ENCODE measurements at regions not wholly inside any gene's neighbourhood (a gene's known extent, or its start where the extent isn't known, plus 50 kb on each side); places are given as distances from the start of the nearest gene placed in this dataset.

DNA sequence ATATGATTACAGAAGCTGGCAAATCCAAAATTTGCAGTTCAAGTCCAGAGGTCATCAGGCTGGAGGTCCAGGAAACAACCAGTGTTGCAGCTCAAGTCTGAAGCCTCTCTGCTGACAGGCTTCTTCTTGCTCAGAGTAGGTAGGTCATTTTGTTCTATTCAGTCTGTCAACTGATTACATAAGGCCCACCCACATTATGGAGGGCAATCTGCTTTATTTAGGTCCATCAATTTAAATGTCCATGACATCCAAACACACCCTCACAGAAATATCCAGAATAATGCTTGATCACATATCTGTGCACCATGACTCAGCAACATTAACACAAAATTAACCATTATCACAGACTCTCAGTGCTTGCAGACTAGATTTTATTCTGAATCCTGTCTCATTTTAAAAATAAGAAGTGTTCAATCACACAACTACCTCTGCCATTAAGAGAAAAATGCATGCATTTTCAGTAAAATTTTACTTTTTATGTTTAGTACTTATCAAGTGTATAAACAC is 759.2 kb upstream of the ADGRB3 start:
- no peaks in the 10 kb centered on the region for H3K36me3 ChIP-seq (ENCODE audit: control insufficient read depth, insufficient read depth, low read length)
- H3K27me3 ChIP-seq (ENCODE audit: control insufficient read depth, insufficient read depth, low read length): no peaks in the 10 kb centered on the region
- DNase-seq (ENCODE audit: low read depth, low spot score): no peak
- no peak overlapping the region for H3K4me3 ChIP-seq (ENCODE audit: low read length)
- H3K27ac ChIP-seq (ENCODE audit: low read length): no peak overlapping the region
- no peaks in the 10 kb centered on the region for H3K4me1 ChIP-seq (ENCODE audit: control insufficient read depth, insufficient read depth, low read length)
- no peaks in the 10 kb centered on the region; the same call in 1 of the 2 replicates for H3K9me3 ChIP-seq (ENCODE audit: control insufficient read depth, insufficient read depth, low read length)

DNA sequence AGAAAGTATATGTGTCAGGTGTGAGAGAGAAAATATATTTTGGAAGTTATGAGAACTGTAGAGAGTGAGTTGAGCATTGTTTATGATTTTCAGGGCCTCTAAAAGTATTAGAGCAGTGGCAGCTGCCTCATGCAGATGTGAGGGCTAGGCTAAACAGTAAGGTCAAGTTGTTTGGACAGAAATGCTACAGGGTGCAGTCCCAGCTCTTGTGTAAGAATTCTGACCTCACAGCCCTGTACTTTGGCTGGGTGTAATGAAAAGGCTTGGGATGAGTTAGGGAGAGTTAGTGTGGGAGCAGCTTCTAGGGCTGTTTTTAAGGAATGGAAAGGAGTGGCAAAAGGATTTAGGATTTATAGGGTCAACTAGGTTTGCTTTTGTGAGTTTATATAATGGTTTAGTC is 764.8 kb upstream of the ADGRB3 start:
- Histone ChIP-seq H3K36me3 (ENCODE audit: control insufficient read depth, insufficient read depth, low read length) (no peaks in the 10 kb centered on the region), H3K9me3 (ENCODE audit: control insufficient read depth, insufficient read depth, low read length) (no peaks in the 10 kb centered on the region; the same call in 1 of the 2 replicates), H3K27ac (ENCODE audit: low read length) (no peak overlapping the region), H3K27me3 (ENCODE audit: control insufficient read depth, insufficient read depth, low read length) (no peaks in the 10 kb centered on the region), H3K4me1 (ENCODE audit: control insufficient read depth, insufficient read depth, low read length) (no peaks in the 10 kb centered on the region), H3K4me3 (ENCODE audit: low read length) (no peak overlapping the region)
- no peak for DNase-seq (ENCODE audit: low read depth, low spot score)

DNA sequence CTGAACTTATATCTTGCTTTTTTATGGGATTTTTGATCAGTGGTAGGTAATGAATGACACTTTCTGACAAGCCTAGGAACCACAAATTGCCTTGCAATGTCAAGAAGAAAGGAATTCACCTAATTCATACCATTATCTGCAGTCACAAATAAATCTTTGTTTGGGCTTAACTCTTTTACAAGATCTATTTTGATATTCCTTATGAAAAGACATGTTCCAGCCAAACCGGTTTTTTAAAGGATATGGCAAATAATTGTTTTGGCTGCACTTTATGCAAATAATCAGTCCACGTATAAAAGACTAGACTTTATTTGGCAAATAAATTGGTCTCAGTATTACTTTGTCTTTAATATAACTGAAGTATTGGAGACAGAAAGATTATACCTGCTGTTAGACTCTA is 771.7 kb upstream of the ADGRB3 start:
- no CpG with 5 or more reads among the region's 2 CpGs for WGBS (ENCODE audit: insufficient coverage, insufficient read length)
- H3K9me3 ChIP-seq (ENCODE audit: control insufficient read depth, insufficient read depth, low read length): no peaks in the 10 kb centered on the region
- H3K27me3 ChIP-seq (ENCODE audit: control insufficient read depth, insufficient read depth, low read length): no peaks in the 10 kb centered on the region
- no peak overlapping the region for H3K27ac ChIP-seq (ENCODE audit: low read length)
- no peak for DNase-seq (ENCODE audit: low read depth, low spot score)
- H3K4me3 ChIP-seq (ENCODE audit: low read length): no peak overlapping the region
- H3K36me3 ChIP-seq (ENCODE audit: control insufficient read depth, insufficient read depth, low read length): no peaks in the 10 kb centered on the region
- H3K4me1 ChIP-seq (ENCODE audit: control insufficient read depth, insufficient read depth, low read length): no peaks in the 10 kb centered on the region

DNA sequence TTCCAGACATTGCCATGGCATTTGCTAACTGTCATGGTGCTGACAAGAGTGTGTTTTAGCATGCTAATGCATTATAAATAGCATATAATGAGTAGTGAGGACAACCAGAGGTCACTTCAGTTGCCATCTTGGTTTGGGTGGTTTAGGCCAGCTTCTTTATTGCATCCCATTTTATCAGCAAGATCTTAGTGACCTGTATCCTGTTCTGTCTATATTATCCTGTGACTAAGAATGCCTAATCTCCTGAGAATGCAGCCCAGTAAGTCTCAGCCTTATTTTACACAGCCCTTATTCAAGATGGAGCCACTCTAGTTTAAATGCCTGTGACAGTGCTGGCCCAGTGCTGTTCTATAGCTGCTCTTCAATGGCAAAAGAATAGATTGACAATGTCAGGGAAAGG is 781.0 kb upstream of the ADGRB3 start:
- DNase-seq (ENCODE audit: low read depth, low spot score): no peak
- no peak overlapping the region for H3K27ac ChIP-seq (ENCODE audit: low read length)
- H3K27me3 ChIP-seq (ENCODE audit: control insufficient read depth, insufficient read depth, low read length): no peaks in the 10 kb centered on the region
- no peak overlapping the region for H3K4me3 ChIP-seq (ENCODE audit: low read length)
- H3K36me3 ChIP-seq (ENCODE audit: control insufficient read depth, insufficient read depth, low read length): no peaks in the 10 kb centered on the region
- no peaks in the 10 kb centered on the region for H3K9me3 ChIP-seq (ENCODE audit: control insufficient read depth, insufficient read depth, low read length)
- no peaks in the 10 kb centered on the region for H3K4me1 ChIP-seq (ENCODE audit: control insufficient read depth, insufficient read depth, low read length)

DNA sequence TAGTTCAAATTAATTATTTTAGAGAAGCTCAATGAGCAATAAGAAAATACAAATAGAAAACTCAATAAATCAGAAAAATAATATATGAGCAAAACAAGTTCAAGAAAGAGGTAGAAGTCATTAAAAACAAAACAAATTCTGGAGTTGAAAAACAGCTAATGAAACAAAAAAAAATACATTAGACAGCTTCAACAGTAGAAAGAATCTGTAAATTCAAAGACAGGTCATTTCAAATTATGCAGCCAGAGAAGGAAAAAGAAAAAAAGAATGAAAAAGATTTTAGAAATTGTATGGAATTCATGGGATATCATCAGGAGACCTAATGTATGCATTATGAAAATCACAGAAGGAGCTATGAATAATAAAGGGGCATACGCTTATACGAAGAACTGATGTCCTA is 795.3 kb upstream of the ADGRB3 start:
- no CpG with 5 or more reads among the region's 2 CpGs for WGBS (ENCODE audit: insufficient coverage, insufficient read length)
- Histone ChIP-seq H3K27me3 (ENCODE audit: control insufficient read depth, insufficient read depth, low read length) (no peaks in the 10 kb centered on the region), H3K4me3 (ENCODE audit: low read length) (no peak overlapping the region), H3K4me1 (ENCODE audit: control insufficient read depth, insufficient read depth, low read length) (no peaks in the 10 kb centered on the region), H3K27ac (ENCODE audit: low read length) (no peak overlapping the region), H3K36me3 (ENCODE audit: control insufficient read depth, insufficient read depth, low read length) (no peaks in the 10 kb centered on the region), H3K9me3 (ENCODE audit: control insufficient read depth, insufficient read depth, low read length) (no peaks in the 10 kb centered on the region)
- no peak for DNase-seq (ENCODE audit: low read depth, low spot score)

DNA sequence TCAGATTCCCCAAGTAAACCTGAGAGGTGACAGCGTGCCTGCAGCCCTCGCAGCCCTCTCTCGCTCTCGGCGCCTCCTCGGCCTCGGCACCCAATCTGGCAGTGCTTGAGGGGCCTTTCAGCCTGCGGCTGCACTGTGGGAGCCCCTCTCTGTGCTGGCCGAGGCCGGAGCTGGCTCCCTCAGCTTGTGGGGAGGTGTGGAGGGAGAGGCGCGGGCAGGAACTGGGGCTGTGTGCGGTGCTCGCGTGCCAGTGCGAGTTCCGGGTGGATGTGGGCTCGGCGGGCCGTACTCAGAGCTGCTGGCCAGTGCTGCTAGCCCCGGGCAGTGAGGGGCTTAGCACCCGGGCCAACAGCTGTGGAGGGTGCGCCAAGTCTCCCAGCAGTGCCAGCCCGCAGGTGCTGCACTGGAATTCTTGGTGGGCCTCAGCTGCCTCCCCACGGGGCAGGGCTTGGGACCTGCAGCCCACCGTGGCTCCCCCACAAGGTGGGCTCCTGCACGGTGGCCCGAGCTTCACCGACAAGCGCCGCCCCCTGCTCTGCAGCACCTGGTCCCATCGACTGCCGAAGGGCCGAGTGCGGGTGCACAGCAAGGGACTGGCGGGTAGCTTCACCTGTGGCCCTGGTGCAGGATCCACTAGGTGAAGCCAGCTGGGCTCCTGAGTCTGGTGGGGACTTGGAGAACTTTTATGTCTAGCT is 809.7 kb upstream of the ADGRB3 start:
- WGBS (ENCODE audit: insufficient coverage, insufficient read length): no CpG with 5 or more reads among the region's 36 CpGs
- Histone ChIP-seq H3K27me3 (ENCODE audit: control insufficient read depth, insufficient read depth, low read length) (no peaks in the 10 kb centered on the region), H3K4me3 (ENCODE audit: low read length) (no peak overlapping the region), H3K9me3 (ENCODE audit: control insufficient read depth, insufficient read depth, low read length) (no peaks in the 10 kb centered on the region), H3K27ac (ENCODE audit: low read length) (no peak overlapping the region), H3K4me1 (ENCODE audit: control insufficient read depth, insufficient read depth, low read length) (no peaks in the 10 kb centered on the region), H3K36me3 (ENCODE audit: control insufficient read depth, insufficient read depth, low read length) (no peaks in the 10 kb centered on the region)
- DNase-seq (ENCODE audit: low read depth, low spot score): no peak

DNA sequence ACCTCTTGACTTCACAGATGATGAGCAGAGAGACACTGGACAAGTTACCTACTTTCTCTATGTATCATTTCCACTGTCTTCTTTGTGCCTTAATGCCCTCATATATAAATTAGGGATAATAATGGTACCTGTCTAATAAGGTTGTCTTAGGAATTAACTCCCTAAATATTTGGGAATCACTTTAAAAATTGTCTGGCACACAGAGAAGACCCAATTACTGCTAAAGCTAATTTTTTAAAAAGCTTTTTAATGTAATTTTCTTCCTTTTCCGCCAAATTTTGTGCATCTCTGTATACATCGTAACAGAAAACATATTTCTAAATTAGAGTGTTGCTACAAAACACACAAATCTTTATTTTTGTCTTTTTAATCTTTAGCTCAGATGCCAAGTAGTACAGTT is 816.8 kb upstream of the ADGRB3 start:
- Histone ChIP-seq H3K4me3 (ENCODE audit: low read length) (no peak overlapping the region), H3K36me3 (ENCODE audit: control insufficient read depth, insufficient read depth, low read length) (no peaks in the 10 kb centered on the region), H3K4me1 (ENCODE audit: control insufficient read depth, insufficient read depth, low read length) (no peaks in the 10 kb centered on the region), H3K27ac (ENCODE audit: low read length) (no peak overlapping the region), H3K27me3 (ENCODE audit: control insufficient read depth, insufficient read depth, low read length) (no peaks in the 10 kb centered on the region), H3K9me3 (ENCODE audit: control insufficient read depth, insufficient read depth, low read length) (no peaks in the 10 kb centered on the region)
- WGBS (ENCODE audit: insufficient coverage, insufficient read length): no CpG with 5 or more reads among the region's 2 CpGs
- DNase-seq (ENCODE audit: low read depth, low spot score): no peak

DNA sequence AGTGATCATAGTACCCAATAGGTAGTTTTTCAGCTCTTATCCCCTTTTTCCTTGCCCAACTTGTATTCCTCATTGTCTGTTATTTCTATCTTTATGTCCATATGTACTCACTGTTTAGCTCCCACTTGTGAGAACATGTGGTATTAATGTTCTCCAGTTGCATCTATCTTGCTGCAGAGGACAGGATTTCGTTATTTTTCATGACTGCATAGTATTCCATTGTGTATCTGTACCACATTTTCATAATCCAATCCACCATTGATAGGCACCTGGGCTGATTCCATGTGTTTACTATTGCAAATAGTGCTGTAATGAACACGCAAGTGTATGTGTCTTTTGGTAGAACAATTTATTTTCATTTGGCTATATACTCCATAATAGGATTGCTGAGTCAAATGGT is 819.5 kb upstream of the ADGRB3 start:
- H3K27me3 ChIP-seq (ENCODE audit: control insufficient read depth, insufficient read depth, low read length): no peaks in the 10 kb centered on the region
- DNase-seq (ENCODE audit: low read depth, low spot score): no peak
- no peak overlapping the region for H3K27ac ChIP-seq (ENCODE audit: low read length)
- H3K36me3 ChIP-seq (ENCODE audit: control insufficient read depth, insufficient read depth, low read length): no peaks in the 10 kb centered on the region
- H3K4me3 ChIP-seq (ENCODE audit: low read length): no peak overlapping the region
- H3K9me3 ChIP-seq (ENCODE audit: control insufficient read depth, insufficient read depth, low read length): peaks cover 2% of the 10 kb centered on the region; the same call in 1 of the 2 replicates
- WGBS (ENCODE audit: insufficient coverage, insufficient read length): no CpG with 5 or more reads among the region's 2 CpGs
- no peaks in the 10 kb centered on the region for H3K4me1 ChIP-seq (ENCODE audit: control insufficient read depth, insufficient read depth, low read length)

DNA sequence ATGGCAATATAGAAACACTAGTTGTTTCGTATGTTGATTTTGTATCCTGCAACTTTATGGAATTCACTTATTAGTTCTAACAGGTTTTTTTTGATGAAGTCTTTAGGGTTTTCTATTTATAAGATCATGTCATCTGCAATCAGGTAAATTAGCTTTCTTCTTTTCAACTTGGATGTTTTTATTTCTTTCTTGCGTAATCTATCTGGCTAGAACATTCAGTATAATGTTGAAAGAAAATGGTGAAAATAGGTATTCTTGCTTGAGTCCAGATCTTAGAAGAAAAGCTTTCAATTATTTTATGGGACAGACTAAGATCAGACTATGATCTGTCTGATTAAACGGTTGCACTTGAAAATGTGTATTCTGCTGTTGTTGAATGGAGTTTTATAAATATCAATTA is 820.8 kb upstream of the ADGRB3 start:
- no CpG with 5 or more reads among the region's 3 CpGs for WGBS (ENCODE audit: insufficient coverage, insufficient read length)
- no peak overlapping the region for H3K27ac ChIP-seq (ENCODE audit: low read length)

DNA sequence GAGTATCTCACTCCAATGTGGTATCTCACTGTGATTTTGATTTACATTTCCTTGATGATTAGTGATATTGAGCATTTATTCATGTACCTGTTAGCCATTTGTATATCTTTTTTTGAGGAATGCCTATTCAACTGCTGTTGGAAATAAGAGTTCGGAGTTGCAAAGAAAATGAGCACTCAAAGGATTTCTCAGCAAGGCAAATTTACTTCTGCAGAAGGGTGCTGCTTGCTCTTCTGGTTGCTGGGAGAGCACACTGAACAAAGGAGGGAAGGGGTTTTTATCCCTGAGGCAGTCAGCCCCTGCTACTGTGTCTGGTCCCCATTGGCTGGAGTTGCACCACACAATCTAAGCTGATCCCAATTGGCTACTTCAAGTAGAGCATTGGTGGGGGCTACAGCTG is 822.4 kb upstream of the ADGRB3 start:
- WGBS (ENCODE audit: insufficient coverage, insufficient read length): no CpG with 5 or more reads among the region's 1 CpG
- Histone ChIP-seq H3K36me3 (ENCODE audit: control insufficient read depth, insufficient read depth, low read length) (no peaks in the 10 kb centered on the region), H3K27me3 (ENCODE audit: control insufficient read depth, insufficient read depth, low read length) (no peaks in the 10 kb centered on the region), H3K9me3 (ENCODE audit: control insufficient read depth, insufficient read depth, low read length) (peaks cover 2% of the 10 kb centered on the region; the same call in 1 of the 2 replicates), H3K4me3 (ENCODE audit: low read length) (no peak overlapping the region), H3K27ac (ENCODE audit: low read length) (no peak overlapping the region), H3K4me1 (ENCODE audit: control insufficient read depth, insufficient read depth, low read length) (no peaks in the 10 kb centered on the region)
- no peak for DNase-seq (ENCODE audit: low read depth, low spot score)

More for the DNA sequence above, 820.8 kb upstream of the ADGRB3 start:
- H3K36me3 ChIP-seq (ENCODE audit: control insufficient read depth, insufficient read depth, low read length): no peaks in the 10 kb centered on the region
- no peak for DNase-seq (ENCODE audit: low read depth, low spot score)
- H3K4me1 ChIP-seq (ENCODE audit: control insufficient read depth, insufficient read depth, low read length): no peaks in the 10 kb centered on the region
- peaks cover 2% of the 10 kb centered on the region; the same call in 1 of the 2 replicates for H3K9me3 ChIP-seq (ENCODE audit: control insufficient read depth, insufficient read depth, low read length)
- H3K27me3 ChIP-seq (ENCODE audit: control insufficient read depth, insufficient read depth, low read length): no peaks in the 10 kb centered on the region
- H3K4me3 ChIP-seq (ENCODE audit: low read length): no peak overlapping the region

DNA sequence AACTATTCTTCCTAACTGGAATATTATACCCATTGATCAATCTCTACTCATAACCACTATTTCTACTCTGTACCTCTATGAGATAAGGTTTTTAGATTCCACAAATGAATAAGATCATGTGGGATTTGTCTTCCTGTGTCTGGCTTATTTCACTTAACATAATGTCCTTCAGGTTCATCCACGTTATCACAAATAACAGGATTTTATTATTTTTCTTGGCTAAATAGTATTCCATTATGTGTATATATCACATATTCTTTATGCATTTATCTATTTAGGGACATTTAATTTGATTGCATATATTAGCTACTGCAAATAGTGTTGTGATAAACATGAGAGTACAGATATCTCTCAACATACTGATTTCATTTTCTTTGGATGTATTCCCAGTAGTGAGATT is 823.0 kb upstream of the ADGRB3 start:
- Histone ChIP-seq H3K4me1 (ENCODE audit: control insufficient read depth, insufficient read depth, low read length) (no peaks in the 10 kb centered on the region), H3K4me3 (ENCODE audit: low read length) (no peak overlapping the region), H3K27me3 (ENCODE audit: control insufficient read depth, insufficient read depth, low read length) (no peaks in the 10 kb centered on the region), H3K36me3 (ENCODE audit: control insufficient read depth, insufficient read depth, low read length) (no peaks in the 10 kb centered on the region), H3K9me3 (ENCODE audit: control insufficient read depth, insufficient read depth, low read length) (peaks cover 2% of the 10 kb centered on the region; the same call in 1 of the 2 replicates), H3K27ac (ENCODE audit: low read length) (no peak overlapping the region)
- no CpG with 5 or more reads among the region's 1 CpG for WGBS (ENCODE audit: insufficient coverage, insufficient read length)
- no peak for DNase-seq (ENCODE audit: low read depth, low spot score)

All from iPS DF 6.9 (cell line).